ENCODE measurements at regions not wholly inside any gene's neighbourhood (a gene's known extent, or its start where the extent isn't known, plus 50 kb on each side); places are given as distances from the start of the nearest gene placed in this dataset.

DNA sequence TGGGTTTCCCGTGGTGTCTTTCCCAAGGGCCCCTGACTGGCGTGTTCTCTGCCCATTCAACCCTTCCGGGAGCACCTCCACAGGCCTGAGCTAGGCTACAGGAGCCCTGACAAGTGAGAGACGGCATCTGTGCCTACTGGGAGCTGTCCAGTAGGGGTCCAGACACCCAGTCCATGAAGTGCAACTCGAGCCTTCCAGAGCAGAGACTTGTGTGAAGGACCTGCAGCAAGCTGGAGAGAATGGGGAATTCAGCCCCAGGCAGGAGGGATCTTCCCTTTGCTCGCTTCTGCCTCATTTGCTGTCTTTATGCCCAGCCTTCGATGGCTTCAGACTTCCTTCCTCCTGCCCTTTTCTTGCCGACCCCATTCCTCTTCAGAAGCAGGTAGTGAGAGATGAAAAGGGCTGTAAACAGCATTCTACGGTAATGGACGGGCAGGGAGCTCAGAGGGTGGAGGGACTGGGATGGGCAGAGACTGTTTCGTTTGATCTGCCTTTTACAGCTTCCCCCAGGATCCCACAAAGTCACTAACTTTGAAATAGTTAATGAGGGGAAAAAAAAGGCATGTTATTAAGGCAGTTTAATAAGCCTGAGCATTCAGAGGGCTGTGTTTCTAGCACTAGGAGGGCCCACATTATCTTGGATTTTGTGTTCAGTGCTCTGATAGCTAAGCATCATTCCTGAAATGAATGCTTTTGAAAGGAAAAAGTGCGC is 327.6 kb downstream of the FGF9 start:
- Histone ChIP-seq H3K9me3 (replicated peaks; ENCODE audit: control insufficient read depth, insufficient read depth, low read depth, low read length) (no peaks in the 10 kb centered on the region), H4K20me1 (replicated peaks; ENCODE audit: control insufficient read depth, insufficient read depth, low read length) (no peaks in the 10 kb centered on the region), H3K4me1 (replicated peaks in 1 of 2; ENCODE audit: control insufficient read depth in 2 of 2, insufficient read depth in 2 of 2, low read length in 2 of 2) (no peaks in the 10 kb centered on the region; a peak in 1 of 5 replicates), H3K27ac (ENCODE audit: extremely low read depth, low read depth, low read length) (no peak overlapping the region), H2AFZ (ENCODE audit: low read depth, low read length) (no peak overlapping the region), H3K9me1 (ENCODE audit: control insufficient read depth, insufficient read depth, low read length) (no peaks in the 10 kb centered on the region), H3K36me3 (ENCODE audit: control insufficient read depth, insufficient read depth, low read length) (no peaks in the 10 kb centered on the region), H3K4me3 (no peak overlapping the region), H3K27me3 (ENCODE audit: control insufficient read depth in 2 of 2, insufficient read depth in 2 of 2, low read length in 2 of 2) (peaks cover 0 to 26% of the 10 kb centered on the region in 2 experiments; a peak in 1 of 5 replicates), H3K9ac (ENCODE audit: insufficient read depth in 1 of 2, low read depth in 2 of 2, low read length in 2 of 2) (no peak overlapping the region), H3K79me2 (ENCODE audit: control insufficient read depth, insufficient read depth, low read length) (no peaks in the 10 kb centered on the region), H3K4me2 (ENCODE audit: insufficient read depth, low read length) (no peak overlapping the region)
- 4% methylated on average over 8 of the region's 12 CpGs for WGBS (ENCODE audit: insufficient coverage, low coverage, missing lambda C conversion rate)
- DNase-seq (ENCODE audit: extremely low read depth in 1 of 4, low spot score in 3 of 4) (no peak), ATAC-seq (no peak), FAIRE-seq (no peak)
- ChIA-PET CTCF (ENCODE audit: low intra/inter-chr PET ratio) (no interaction called here), POLR2A (interaction anchor here (1.1 kb wide), 1 partner anchor 10 kb away, joined by 3 read pairs; no protein-coding TSS in a partner anchor)
- no TSS peak for BruUV-seq (replicated peaks)
- intact Hi-C loops (cut with micrococcal nuclease) = no loop called here
- in situ Hi-C loops (cut with MboI) = no loop called here
- TF ChIP-seq, protein P1, sequence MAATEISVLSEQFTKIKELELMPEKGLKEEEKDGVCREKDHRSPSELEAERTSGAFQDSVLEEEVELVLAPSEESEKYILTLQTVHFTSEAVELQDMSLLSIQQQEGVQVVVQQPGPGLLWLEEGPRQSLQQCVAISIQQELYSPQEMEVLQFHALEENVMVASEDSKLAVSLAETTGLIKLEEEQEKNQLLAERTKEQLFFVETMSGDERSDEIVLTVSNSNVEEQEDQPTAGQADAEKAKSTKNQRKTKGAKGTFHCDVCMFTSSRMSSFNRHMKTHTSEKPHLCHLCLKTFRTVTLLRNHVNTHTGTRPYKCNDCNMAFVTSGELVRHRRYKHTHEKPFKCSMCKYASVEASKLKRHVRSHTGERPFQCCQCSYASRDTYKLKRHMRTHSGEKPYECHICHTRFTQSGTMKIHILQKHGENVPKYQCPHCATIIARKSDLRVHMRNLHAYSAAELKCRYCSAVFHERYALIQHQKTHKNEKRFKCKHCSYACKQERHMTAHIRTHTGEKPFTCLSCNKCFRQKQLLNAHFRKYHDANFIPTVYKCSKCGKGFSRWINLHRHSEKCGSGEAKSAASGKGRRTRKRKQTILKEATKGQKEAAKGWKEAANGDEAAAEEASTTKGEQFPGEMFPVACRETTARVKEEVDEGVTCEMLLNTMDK (IDR thresholded peaks at IDR 0.05; ENCODE audit: borderline replicate concordance, insufficient read depth, low read depth, low read length, poor library complexity, severe bottlenecking) = no peak
- TF ChIP-seq, protein P2, sequence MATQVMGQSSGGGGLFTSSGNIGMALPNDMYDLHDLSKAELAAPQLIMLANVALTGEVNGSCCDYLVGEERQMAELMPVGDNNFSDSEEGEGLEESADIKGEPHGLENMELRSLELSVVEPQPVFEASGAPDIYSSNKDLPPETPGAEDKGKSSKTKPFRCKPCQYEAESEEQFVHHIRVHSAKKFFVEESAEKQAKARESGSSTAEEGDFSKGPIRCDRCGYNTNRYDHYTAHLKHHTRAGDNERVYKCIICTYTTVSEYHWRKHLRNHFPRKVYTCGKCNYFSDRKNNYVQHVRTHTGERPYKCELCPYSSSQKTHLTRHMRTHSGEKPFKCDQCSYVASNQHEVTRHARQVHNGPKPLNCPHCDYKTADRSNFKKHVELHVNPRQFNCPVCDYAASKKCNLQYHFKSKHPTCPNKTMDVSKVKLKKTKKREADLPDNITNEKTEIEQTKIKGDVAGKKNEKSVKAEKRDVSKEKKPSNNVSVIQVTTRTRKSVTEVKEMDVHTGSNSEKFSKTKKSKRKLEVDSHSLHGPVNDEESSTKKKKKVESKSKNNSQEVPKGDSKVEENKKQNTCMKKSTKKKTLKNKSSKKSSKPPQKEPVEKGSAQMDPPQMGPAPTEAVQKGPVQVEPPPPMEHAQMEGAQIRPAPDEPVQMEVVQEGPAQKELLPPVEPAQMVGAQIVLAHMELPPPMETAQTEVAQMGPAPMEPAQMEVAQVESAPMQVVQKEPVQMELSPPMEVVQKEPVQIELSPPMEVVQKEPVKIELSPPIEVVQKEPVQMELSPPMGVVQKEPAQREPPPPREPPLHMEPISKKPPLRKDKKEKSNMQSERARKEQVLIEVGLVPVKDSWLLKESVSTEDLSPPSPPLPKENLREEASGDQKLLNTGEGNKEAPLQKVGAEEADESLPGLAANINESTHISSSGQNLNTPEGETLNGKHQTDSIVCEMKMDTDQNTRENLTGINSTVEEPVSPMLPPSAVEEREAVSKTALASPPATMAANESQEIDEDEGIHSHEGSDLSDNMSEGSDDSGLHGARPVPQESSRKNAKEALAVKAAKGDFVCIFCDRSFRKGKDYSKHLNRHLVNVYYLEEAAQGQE (IDR thresholded peaks at IDR 0.05; ENCODE audit: borderline replicate concordance) = peak; percentile 19; the same call in 1 of the 2 replicates
- TF ChIP-seq, protein P2 (CRISPR knock-in tag; IDR thresholded peaks at IDR 0.05; ENCODE audit: low read depth) = no peak
